ENCODE measurements at regions not wholly inside any gene's neighbourhood (a gene's known extent, or its start where the extent isn't known, plus 50 kb on each side); places are given as distances from the start of the nearest gene placed in this dataset.

GRCh38 chr4:73683033-73683432, 57.3 kb upstream of the CXCL8 start:
- no peak for TF ChIP-seq CTCF (conservative IDR thresholded peaks at IDR 0.05; ENCODE audit: low read depth, low read length)
- no peak for TF ChIP-seq EZH2phosphoT487 (IDR thresholded peaks at IDR 0.05; ENCODE audit: borderline replicate concordance, low read length)
- TF ChIP-seq EZH2 (IDR thresholded peaks at IDR 0.05; ENCODE audit: low read length, unreplicated experiment), result no peak

Data from PC-3 (cell line).